Smooth muscle cell (in vitro differentiated cells): ENCODE measurements at regions not wholly inside any gene's neighbourhood (a gene's known extent, or its start where the extent isn't known, plus 50 kb on each side); places are given as distances from the start of the nearest gene placed in this dataset.

Experiments used
- DNase-seq: peaks from one replicate; lab custom pipeline; 2025; ENCODE audit not compliant: unreplicated experiment; lab: John Stamatoyannopoulos, UW
- H2AFZ ChIP-seq: fragments of 200-600 bp; sonication (generic); 2 replicates; pipeline ENCODE4 v1.6.0; 2016; ENCODE audit warnings: antibody characterized with exemption, low read depth, mild to moderate bottlenecking
- H3F3A ChIP-seq: fragments of 200-600 bp; sonication (generic); 2 replicates; pipeline ENCODE4 v1.6.0; 2017; ENCODE audit warnings: antibody characterized with exemption, low read depth
- H3K27ac ChIP-seq: fragments of 200-600 bp; sonication (generic); 2 replicates; pipeline ENCODE4 v1.5.1; 2016; ENCODE audit warnings: low read depth, mild to moderate bottlenecking
- H3K27me3 ChIP-seq: fragments of 200-600 bp; sonication (generic); 2 replicates; pipeline ENCODE4 v1.6.1; 2016; ENCODE audit warnings: low read depth, mild to moderate bottlenecking
- H3K36me3 ChIP-seq: fragments of 200-600 bp; sonication (generic); 2 replicates; pipeline ENCODE4 v1.5.1; 2016; ENCODE audit warnings: low read depth
- H3K4me1 ChIP-seq: fragments of 200-600 bp; sonication (generic); 2 replicates; pipeline ENCODE4 v1.5.1; 2016; ENCODE audit warnings: low read depth
- H3K4me2 ChIP-seq: fragments of 200-600 bp; sonication (generic); 2 replicates; pipeline ENCODE4 v1.6.0; 2016; ENCODE audit warnings: mild to moderate bottlenecking
- H3K4me3 ChIP-seq: fragments of 200-600 bp; sonication (generic); 2 replicates; pipeline ENCODE4 v1.5.1; 2016; ENCODE audit warnings: mild to moderate bottlenecking
- H3K79me2 ChIP-seq: fragments of 200-600 bp; sonication (generic); 2 replicates; pipeline ENCODE4 v1.6.0; 2016; ENCODE audit warnings: low read depth, mild to moderate bottlenecking
- H3K9ac ChIP-seq: fragments of 200-600 bp; sonication (generic); 2 replicates; pipeline ENCODE4 v1.6.0; 2016; ENCODE audit warnings: low read depth
- H3K9me3 ChIP-seq: fragments of 200-600 bp; sonication (generic); replicated peaks from 2 replicates; pipeline ENCODE4 v1.5.1; 2016; ENCODE audit warnings: low read depth
- H4K20me1 ChIP-seq: fragments of 200-600 bp; sonication (generic); 2 replicates; pipeline ENCODE4 v1.6.0; 2016; ENCODE audit warnings: low read depth
- WGBS: methylation state at CpG from one replicate; pipeline ENCODE4 v1.1.7; 2016; ENCODE audit warnings: low lambda C conversion rate; 5-methylcytosine and 5-hydroxymethylcytosine counted together
- TF ChIP-seq, protein P1 (sequence below): fragments of 200-600 bp; sonication (generic); IDR thresholded peaks from 2 replicates; pipeline ENCODE4 v1.5.1; 2017; ENCODE audit warnings: borderline replicate concordance, mild to moderate bottlenecking, antibody characterized with exemption; ENCODE audit not compliant: insufficient read depth, poor library complexity, severe bottlenecking

DNA sequence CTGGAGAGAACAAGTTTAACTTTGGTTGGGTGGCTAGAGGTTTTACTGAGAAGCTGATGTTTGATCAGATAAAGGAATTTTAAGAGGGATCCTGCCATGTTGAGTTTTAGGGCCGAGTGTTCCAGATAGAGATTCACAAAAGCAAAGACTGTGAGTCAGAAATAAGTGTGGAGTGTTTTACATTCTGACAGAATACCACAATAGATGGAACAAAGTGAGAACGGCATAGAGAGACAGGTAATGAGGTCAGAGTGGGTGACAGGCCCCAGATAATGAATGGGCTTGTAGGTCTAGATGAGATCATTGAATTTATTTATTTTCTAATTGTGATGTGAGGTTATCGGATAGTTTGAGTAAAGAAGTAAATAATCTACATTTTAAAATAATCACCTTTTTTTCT lies 502.6 kb downstream of the EPHA5 start:
- no peak overlapping the region for H3K27ac ChIP-seq
- H3K79me2 ChIP-seq: no peaks in the 10 kb centered on the region
- DNase-seq: no peak
- TF ChIP-seq, protein P1, sequence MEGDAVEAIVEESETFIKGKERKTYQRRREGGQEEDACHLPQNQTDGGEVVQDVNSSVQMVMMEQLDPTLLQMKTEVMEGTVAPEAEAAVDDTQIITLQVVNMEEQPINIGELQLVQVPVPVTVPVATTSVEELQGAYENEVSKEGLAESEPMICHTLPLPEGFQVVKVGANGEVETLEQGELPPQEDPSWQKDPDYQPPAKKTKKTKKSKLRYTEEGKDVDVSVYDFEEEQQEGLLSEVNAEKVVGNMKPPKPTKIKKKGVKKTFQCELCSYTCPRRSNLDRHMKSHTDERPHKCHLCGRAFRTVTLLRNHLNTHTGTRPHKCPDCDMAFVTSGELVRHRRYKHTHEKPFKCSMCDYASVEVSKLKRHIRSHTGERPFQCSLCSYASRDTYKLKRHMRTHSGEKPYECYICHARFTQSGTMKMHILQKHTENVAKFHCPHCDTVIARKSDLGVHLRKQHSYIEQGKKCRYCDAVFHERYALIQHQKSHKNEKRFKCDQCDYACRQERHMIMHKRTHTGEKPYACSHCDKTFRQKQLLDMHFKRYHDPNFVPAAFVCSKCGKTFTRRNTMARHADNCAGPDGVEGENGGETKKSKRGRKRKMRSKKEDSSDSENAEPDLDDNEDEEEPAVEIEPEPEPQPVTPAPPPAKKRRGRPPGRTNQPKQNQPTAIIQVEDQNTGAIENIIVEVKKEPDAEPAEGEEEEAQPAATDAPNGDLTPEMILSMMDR: no peak
- no peak overlapping the region for H2AFZ ChIP-seq
- no peaks in the 10 kb centered on the region for H3K27me3 ChIP-seq
- H3K4me3 ChIP-seq: no peak overlapping the region
- no peaks in the 10 kb centered on the region for H3F3A ChIP-seq
- no peaks in the 10 kb centered on the region for H4K20me1 ChIP-seq
- no peaks in the 10 kb centered on the region for H3K9me3 ChIP-seq
- no peak overlapping the region for H3K9ac ChIP-seq
- no peaks in the 10 kb centered on the region for H3K4me1 ChIP-seq
- no peak overlapping the region for H3K4me2 ChIP-seq
- WGBS: 51% methylated on average over 3 of the region's 3 CpGs
- no peaks in the 10 kb centered on the region for H3K36me3 ChIP-seq

DNA sequence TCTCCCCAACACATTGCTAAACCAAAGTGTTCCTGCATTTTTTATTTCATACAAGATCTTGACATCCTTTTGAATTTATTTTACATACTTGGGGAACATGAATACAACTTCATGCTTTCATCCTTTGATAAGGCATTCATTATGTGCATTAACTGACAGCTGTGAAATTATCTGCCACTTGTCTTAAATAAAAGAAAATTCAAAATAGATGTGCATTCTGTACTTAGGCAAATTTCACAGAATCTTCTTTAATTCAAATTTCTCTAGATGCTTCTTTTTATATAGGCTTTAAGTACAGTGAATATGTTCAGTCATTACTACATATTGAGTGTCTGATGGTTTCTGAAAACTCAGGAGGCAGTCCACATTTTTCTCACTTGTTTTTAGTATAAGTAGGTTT lies 518.1 kb downstream of the EPHA5 start:
- no peak for DNase-seq
- Histone ChIP-seq H3K4me2 (no peak overlapping the region), H3K79me2 (no peaks in the 10 kb centered on the region), H2AFZ (no peak overlapping the region), H3K4me1 (no peaks in the 10 kb centered on the region), H3K27ac (no peak overlapping the region), H3K9me3 (no peaks in the 10 kb centered on the region), H4K20me1 (no peaks in the 10 kb centered on the region), H3K9ac (no peak overlapping the region), H3K27me3 (no peaks in the 10 kb centered on the region), H3K4me3 (no peak overlapping the region), H3K36me3 (no peaks in the 10 kb centered on the region), H3F3A (no peaks in the 10 kb centered on the region)
- TF ChIP-seq, protein P1: no peak

DNA sequence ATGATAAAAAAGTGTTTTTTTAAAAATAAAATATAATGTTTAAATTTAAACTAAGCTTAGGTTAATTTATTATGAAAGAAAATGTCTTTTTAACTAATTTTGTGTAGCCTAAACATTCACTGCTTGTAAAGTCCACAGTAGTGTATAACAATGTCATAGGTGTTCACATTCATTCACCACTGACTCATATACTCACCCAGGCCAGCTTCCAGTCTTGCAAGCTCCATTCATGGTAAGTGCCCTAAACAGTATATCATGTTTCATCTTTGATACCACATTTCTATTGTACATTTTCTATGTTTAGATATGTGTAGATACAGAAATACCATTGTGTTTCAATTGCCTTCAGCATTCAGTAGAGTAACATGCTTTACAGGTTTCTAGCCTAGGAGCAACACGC lies 530.3 kb downstream of the EPHA5 start:
- H3K27ac ChIP-seq: no peak overlapping the region
- H3F3A ChIP-seq: no peaks in the 10 kb centered on the region
- no peak overlapping the region for H3K4me3 ChIP-seq
- no peaks in the 10 kb centered on the region for H4K20me1 ChIP-seq
- H3K79me2 ChIP-seq: no peaks in the 10 kb centered on the region
- WGBS: 89% methylated on average over 1 of the region's 1 CpG
- H2AFZ ChIP-seq: no peak overlapping the region
- no peak for DNase-seq
- H3K4me2 ChIP-seq: no peak overlapping the region
- H3K9me3 ChIP-seq: no peaks in the 10 kb centered on the region
- no peaks in the 10 kb centered on the region for H3K36me3 ChIP-seq
- TF ChIP-seq, protein P1: no peak
- no peaks in the 10 kb centered on the region for H3K27me3 ChIP-seq
- no peak overlapping the region for H3K9ac ChIP-seq
- H3K4me1 ChIP-seq: no peaks in the 10 kb centered on the region

DNA sequence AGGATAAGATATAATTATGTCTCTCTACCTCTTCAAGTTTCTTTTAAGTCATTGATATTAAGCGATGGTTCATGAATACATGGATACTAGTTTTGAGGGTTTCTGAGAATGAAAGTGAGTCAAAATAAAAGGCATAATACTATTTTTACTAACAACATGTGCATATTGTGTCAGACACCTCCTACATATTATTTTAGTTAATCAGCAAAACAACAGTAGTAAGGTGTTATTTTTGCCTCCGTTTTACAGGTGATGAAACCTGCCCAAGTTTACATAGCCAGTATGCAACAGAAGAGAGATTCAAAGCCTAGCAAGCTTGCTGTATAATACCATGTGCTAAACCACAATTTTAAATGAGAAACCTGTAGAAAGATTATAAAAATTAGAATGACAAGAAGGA lies 544.1 kb downstream of the EPHA5 start:
- Histone ChIP-seq H3K4me3 (no peak overlapping the region), H3K9ac (no peak overlapping the region), H3F3A (no peaks in the 10 kb centered on the region), H3K4me2 (no peak overlapping the region), H3K36me3 (no peaks in the 10 kb centered on the region), H3K4me1 (no peaks in the 10 kb centered on the region), H3K79me2 (no peaks in the 10 kb centered on the region), H3K9me3 (no peaks in the 10 kb centered on the region), H4K20me1 (no peaks in the 10 kb centered on the region), H3K27ac (no peak overlapping the region), H2AFZ (no peak overlapping the region), H3K27me3 (no peaks in the 10 kb centered on the region)
- DNase-seq: no peak
- TF ChIP-seq, protein P1: no peak
- 82% methylated on average over 2 of the region's 2 CpGs for WGBS
